Upper lobe of left lung (tissue), 6 donors: ENCODE measurements at regions not wholly inside any gene's neighbourhood (a gene's known extent, or its start where the extent isn't known, plus 50 kb on each side); places are given as distances from the start of the nearest gene placed in this dataset.

ENCODE experiments used
- ATAC-seq, 2 donors: fragments of 200-7000 bp; cut with Tn5 transposase; one replicate each; pipeline ENCODE4 v1.9.1; 2022; ENCODE audit warnings: mild to moderate bottlenecking in 2 of 2, moderate library complexity in 2 of 2; ENCODE audit not compliant: low FRiP score in 2 of 2
- DNase-seq, 2 donors: peaks; one replicate each; pipeline ENCODE4 v3.0.0-alpha.2; 2019 to 2020
- H3K27ac ChIP-seq, 4 donors: fragments of 200-600 bp; sonication (generic); one replicate each; pipeline ENCODE4 v1.5.1; 2016 to 2019
- H3K27me3 ChIP-seq, 4 donors: fragments of 200-600 bp; sonication (generic); one replicate each; pipeline ENCODE4 v1.5.1; 2017 to 2019
- H3K36me3 ChIP-seq, 4 donors: fragments of 200-600 bp; sonication (generic); one replicate each; pipeline ENCODE4 v1.5.1; 2016 to 2019
- H3K4me1 ChIP-seq, 4 donors: fragments of 200-600 bp; sonication (generic); one replicate each; pipeline ENCODE4 v1.5.1; 2018 to 2019
- H3K4me3 ChIP-seq, 4 donors: fragments of 200-600 bp; sonication (generic); one replicate each; pipeline ENCODE4 v1.5.1; 2017 to 2019; ENCODE audit warnings: mild to moderate bottlenecking in 2 of 4, moderate library complexity in 1 of 4
- H3K9me3 ChIP-seq, 4 donors: fragments of 200-600 bp; sonication (generic); one replicate each; pipeline ENCODE4 v1.5.1; 2018 to 2019
- CTCF ChIP-seq, 6 experiments: fragments of 450-650 bp in 4 of 6; fragments of 200-600 bp in 2 of 6; sonication (generic) in 2 of 6; IDR thresholded peaks; one replicate each; pipeline ENCODE4 v1.5.1; 2016 to 2019; ENCODE audit warnings: antibody characterized with exemption in 6 of 6
- EP300 ChIP-seq, 4 donors: sonication (generic); formaldehyde crosslinking; IDR thresholded peaks; one replicate each; pipeline ENCODE4 v1.5.1; 2017; ENCODE audit warnings: antibody characterized with exemption in 4 of 4, control low read depth in 2 of 4
- POLR2A ChIP-seq, 4 donors: fragments of 450-650 bp; IDR thresholded peaks; one replicate each; pipeline ENCODE4 v1.5.1; 2016 to 2017; ENCODE audit warnings: antibody characterized with exemption in 4 of 4, mild to moderate bottlenecking in 2 of 4
- POLR2AphosphoS5 ChIP-seq, 2 donors: sonication (generic); formaldehyde crosslinking; IDR thresholded peaks; one replicate each; pipeline ENCODE4 v1.5.1; 2017; ENCODE audit warnings: antibody characterized with exemption in 2 of 2
- WGBS, 2 donors: methylation state at CpG; one replicate each; pipeline ENCODE4 v1.1.5; 2017 to 2018; 5-methylcytosine and 5-hydroxymethylcytosine counted together
- donor health status: DM: no; HTN: no; CAD: no; lungs with moderate emphysema.
- donor health status: DM: no; HTN: yes; CAD: no; lungs with severe emphysema.

GRCh38 chr21:33128538-33128937 lies 58.6 kb downstream of the OLIG1 start:
- no peak for DNase-seq
- TF ChIP-seq POLR2A (IDR thresholded peaks at IDR 0.05), result no peak
- TF ChIP-seq EP300 (IDR thresholded peaks at IDR 0.05), result no peak
- TF ChIP-seq POLR2AphosphoS5 (IDR thresholded peaks at IDR 0.05), result no peak
- TF ChIP-seq CTCF (IDR thresholded peaks at IDR 0.05), result no peak
- Histone ChIP-seq H3K27ac (no peak overlapping the region), H3K4me1 (peaks cover 0 to 8% (median 1%) of the 10 kb centered on the region in 4 donors), H3K4me3 (no peak overlapping the region), H3K9me3 (no peaks in the 10 kb centered on the region), H3K36me3 (no peaks in the 10 kb centered on the region), H3K27me3 (no peaks in the 10 kb centered on the region)
- no peak for ATAC-seq
- WGBS, 2 donors, result 51 to 53% methylated on average over 3 of the region's 3 CpGs

- Histone ChIP-seq H3K9me3 (no peaks in the 10 kb centered on the region), H3K4me3 (no peak overlapping the region), H3K27me3 (no peaks in the 10 kb centered on the region), H3K36me3 (no peaks in the 10 kb centered on the region), H3K4me1 (peaks cover 0 to 6% (median under 1%) of the 10 kb centered on the region in 4 donors), H3K27ac (no peak overlapping the region)
- WGBS, 2 donors, result 78 to 91% methylated on average over 3 of the region's 3 CpGs
- no peak for TF ChIP-seq POLR2A (IDR thresholded peaks at IDR 0.05)
- no peak for TF ChIP-seq CTCF (IDR thresholded peaks at IDR 0.05)
- no peak for TF ChIP-seq POLR2AphosphoS5 (IDR thresholded peaks at IDR 0.05)
- DNase-seq, result no peak
- no peak for ATAC-seq
These were observed 62.1 kb downstream of the OLIG1 start for GRCh38 chr21:33132054-33132453.

GRCh38 chr21:33133892-33134291 lies 64.0 kb downstream of the OLIG1 start:
- TF ChIP-seq EP300 (IDR thresholded peaks at IDR 0.05) (no peak), POLR2A (IDR thresholded peaks at IDR 0.05) (no peak), POLR2AphosphoS5 (IDR thresholded peaks at IDR 0.05) (no peak), CTCF (IDR thresholded peaks at IDR 0.05) (no peak)
- Histone ChIP-seq H3K27ac (no peak overlapping the region), H3K4me3 (no peak overlapping the region), H3K4me1 (no peaks in the 10 kb centered on the region), H3K9me3 (no peaks in the 10 kb centered on the region), H3K27me3 (no peaks in the 10 kb centered on the region), H3K36me3 (no peaks in the 10 kb centered on the region)
- WGBS, 2 donors, result 57 to 65% methylated on average over 6 of the region's 6 CpGs
- ATAC-seq (no peak), DNase-seq (no peak)

GRCh38 chr21:33135925-33136324 lies 66.0 kb downstream of the OLIG1 start:
- ATAC-seq (no peak), DNase-seq (no peak)
- H3K27ac ChIP-seq, result no peak overlapping the region
- H3K4me1 ChIP-seq, result no peaks in the 10 kb centered on the region
- TF ChIP-seq POLR2AphosphoS5 (IDR thresholded peaks at IDR 0.05), result no peak
- TF ChIP-seq CTCF (IDR thresholded peaks at IDR 0.05), result no peak
- TF ChIP-seq EP300 (IDR thresholded peaks at IDR 0.05), result no peak
- no peak for TF ChIP-seq POLR2A (IDR thresholded peaks at IDR 0.05)
- WGBS, 2 donors, result 80 to 82% methylated on average over 8 of the region's 8 CpGs
- H3K4me3 ChIP-seq, result no peak overlapping the region
- no peaks in the 10 kb centered on the region for H3K9me3 ChIP-seq
- no peaks in the 10 kb centered on the region for H3K27me3 ChIP-seq
- no peaks in the 10 kb centered on the region for H3K36me3 ChIP-seq

- DNase-seq (no peak), ATAC-seq (no peak)
- Histone ChIP-seq H3K4me1 (no peaks in the 10 kb centered on the region), H3K36me3 (no peaks in the 10 kb centered on the region), H3K4me3 (no peak overlapping the region), H3K27ac (no peak overlapping the region), H3K27me3 (no peaks in the 10 kb centered on the region), H3K9me3 (no peaks in the 10 kb centered on the region)
- no peak for TF ChIP-seq CTCF (IDR thresholded peaks at IDR 0.05)
- TF ChIP-seq EP300 (IDR thresholded peaks at IDR 0.05), result no peak
- no peak for TF ChIP-seq POLR2A (IDR thresholded peaks at IDR 0.05)
- TF ChIP-seq POLR2AphosphoS5 (IDR thresholded peaks at IDR 0.05), result no peak
- WGBS, 2 donors, result 68 to 73% methylated on average over 7 of the region's 7 CpGs
These were observed 67.0 kb downstream of the OLIG1 start for GRCh38 chr21:33136847-33137502.
